A673 (cell line): ENCODE measurements at regions not wholly inside any gene's neighbourhood (a gene's known extent, or its start where the extent isn't known, plus 50 kb on each side); places are given as distances from the start of the nearest gene placed in this dataset.
"Not testable (repeated sequence)": the region's sequence is repeated elsewhere in the genome, so short reads cannot be mapped to it uniquely, and the experiment has no call there.

Experiments used
- BruUV-seq: library from RNA; stranded (reverse); fragments of 400-500 nt; replicated peaks from 2 replicates; lab custom pipeline; 2021; lab: Mats Ljungman, UMichigan
- CTCF ChIA-PET: fragments of 300-600 bp; sonication (Branson Sonifier 250); formaldehyde crosslinking; loops from one replicate; lab custom pipeline; 2022; ENCODE audit warnings: antibody characterized with exemption; lab: Charles Lee
- POLR2A ChIA-PET: fragments of 300-600 bp; sonication (Branson Sonifier 250); formaldehyde crosslinking; loops from one replicate; lab custom pipeline; 2022; ENCODE audit warnings: antibody characterized with exemption; ENCODE audit not compliant: low non-redundant PET; lab: Charles Lee
- DNase-seq: peaks from one replicate; pipeline ENCODE4 v3.0.0-alpha.2; 2015; ENCODE audit warnings: low spot score
- H3K27ac ChIP-seq: fragments of 200-600 bp; sonication (generic); 2 replicates; pipeline ENCODE4 v1.5.1; 2016; ENCODE audit warnings: mixed run types, low read depth, mild to moderate bottlenecking, mixed read lengths, antibody characterized with exemption, low read length; ENCODE audit not compliant: poor library complexity, severe bottlenecking
- H3K27me3 ChIP-seq: fragments of 200-600 bp; sonication (generic); replicated peaks from 2 replicates; pipeline ENCODE4 v1.6.1; 2017; ENCODE audit warnings: mixed run types, low read depth, mild to moderate bottlenecking, mixed read lengths, antibody characterized with exemption, low read length; ENCODE audit not compliant: insufficient read depth, poor library complexity
- H3K36me3 ChIP-seq: fragments of 200-600 bp; sonication (generic); 2 replicates; pipeline ENCODE4 v1.6.1; 2016; ENCODE audit warnings: mixed run types, mild to moderate bottlenecking, mixed read lengths, antibody characterized with exemption, low read length; ENCODE audit not compliant: insufficient read depth, poor library complexity, severe bottlenecking
- H3K4me1 ChIP-seq: fragments of 200-600 bp; sonication (generic); 2 replicates; pipeline ENCODE4 v1.6.1; 2017; ENCODE audit warnings: mixed run types, mild to moderate bottlenecking, mixed read lengths, antibody characterized with exemption, low read length; ENCODE audit not compliant: insufficient read depth, poor library complexity, severe bottlenecking
- H3K4me3 ChIP-seq: fragments of 200-600 bp; sonication (generic); 2 replicates; pipeline ENCODE4 v1.5.1; 2016; ENCODE audit warnings: low read depth, mixed run types, mild to moderate bottlenecking, mixed read lengths, low read length; ENCODE audit not compliant: poor library complexity, severe bottlenecking
- H3K9me3 ChIP-seq: fragments of 200-600 bp; sonication (generic); 2 replicates; pipeline ENCODE4 v1.6.1; 2016; ENCODE audit warnings: mixed run types, low read depth, mild to moderate bottlenecking, mixed read lengths, antibody characterized with exemption, low read length; ENCODE audit not compliant: poor library complexity, severe bottlenecking
- EZH2 ChIP-seq: fragments of 200-600 bp; sonication (generic); IDR thresholded peaks from 2 replicates; pipeline ENCODE4 v1.6.1; 2017; ENCODE audit warnings: borderline replicate concordance, low read depth, mild to moderate bottlenecking, mixed read lengths, antibody characterized with exemption, low read length; ENCODE audit not compliant: poor library complexity, severe bottlenecking
- intact Hi-C: fragments of 100-400 bp; cut with micrococcal nuclease; formaldehyde crosslinking; loops from one replicate; pipeline ENCODE4 v1.10.0; 2022; ENCODE audit not compliant: unreplicated experiment
- TF ChIP-seq, protein P1 (sequence below): fragments of 300-800, 200-600 bp; sonication (generic); conservative IDR thresholded peaks from 2 replicates; pipeline ENCODE4 v1.5.1; 2017; ENCODE audit warnings: low read depth, mild to moderate bottlenecking, antibody characterized with exemption, low read length, moderate library complexity, mixed read lengths

GRCh38 chr4:137890812-137891211, 351.3 kb downstream of the SLC7A11 start:
- CTCF ChIA-PET, result no interaction called here
- no peaks in the 10 kb centered on the region for H3K9me3 ChIP-seq

GRCh38 chr4:137881641-137882040, 349.3 kb upstream of the PCDH18 start:
- Histone ChIP-seq H3K9me3 (no peaks in the 10 kb centered on the region), H3K4me1 (no peaks in the 10 kb centered on the region), H3K36me3 (no peaks in the 10 kb centered on the region), H3K27ac (no peak overlapping the region), H3K27me3 (no peaks in the 10 kb centered on the region), H3K4me3 (no peak overlapping the region)
- intact Hi-C loops, result no loop called here
- no peak for DNase-seq
- CTCF ChIA-PET, result no interaction called here
- POLR2A ChIA-PET, result no interaction called here
- BruUV-seq, result no TSS peak
- TF ChIP-seq EZH2, result no peak
- TF ChIP-seq, protein P1, sequence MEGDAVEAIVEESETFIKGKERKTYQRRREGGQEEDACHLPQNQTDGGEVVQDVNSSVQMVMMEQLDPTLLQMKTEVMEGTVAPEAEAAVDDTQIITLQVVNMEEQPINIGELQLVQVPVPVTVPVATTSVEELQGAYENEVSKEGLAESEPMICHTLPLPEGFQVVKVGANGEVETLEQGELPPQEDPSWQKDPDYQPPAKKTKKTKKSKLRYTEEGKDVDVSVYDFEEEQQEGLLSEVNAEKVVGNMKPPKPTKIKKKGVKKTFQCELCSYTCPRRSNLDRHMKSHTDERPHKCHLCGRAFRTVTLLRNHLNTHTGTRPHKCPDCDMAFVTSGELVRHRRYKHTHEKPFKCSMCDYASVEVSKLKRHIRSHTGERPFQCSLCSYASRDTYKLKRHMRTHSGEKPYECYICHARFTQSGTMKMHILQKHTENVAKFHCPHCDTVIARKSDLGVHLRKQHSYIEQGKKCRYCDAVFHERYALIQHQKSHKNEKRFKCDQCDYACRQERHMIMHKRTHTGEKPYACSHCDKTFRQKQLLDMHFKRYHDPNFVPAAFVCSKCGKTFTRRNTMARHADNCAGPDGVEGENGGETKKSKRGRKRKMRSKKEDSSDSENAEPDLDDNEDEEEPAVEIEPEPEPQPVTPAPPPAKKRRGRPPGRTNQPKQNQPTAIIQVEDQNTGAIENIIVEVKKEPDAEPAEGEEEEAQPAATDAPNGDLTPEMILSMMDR, result no peak

More at GRCh38 chr4:137890812-137891211, 351.3 kb downstream of the SLC7A11 start:
- no peak overlapping the region for H3K4me3 ChIP-seq
- TF ChIP-seq, protein P1, result no peak
- TF ChIP-seq EZH2, result no peak
- DNase-seq, result no peak
- no peaks in the 10 kb centered on the region for H3K4me1 ChIP-seq
- intact Hi-C loops, result no loop called here
- no peak overlapping the region for H3K27ac ChIP-seq
- POLR2A ChIA-PET, result no interaction called here
- H3K36me3 ChIP-seq, result no peaks in the 10 kb centered on the region
- BruUV-seq, result no TSS peak
- H3K27me3 ChIP-seq, result no peaks in the 10 kb centered on the region

GRCh38 chr4:137868067-137868466, 335.8 kb upstream of the PCDH18 start:
- H3K27me3 ChIP-seq, H3K4me3 ChIP-seq, intact Hi-C loops, H3K27ac ChIP-seq, DNase-seq, H3K36me3 ChIP-seq, POLR2A ChIA-PET, CTCF ChIA-PET, H3K9me3 ChIP-seq, BruUV-seq, H3K4me1 ChIP-seq: not testable (repeated sequence)

GRCh38 chr4:137866671-137867070, 334.4 kb upstream of the PCDH18 start:
- no peaks in the 10 kb centered on the region for H3K9me3 ChIP-seq
- CTCF ChIA-PET, result no interaction called here
- no peaks in the 10 kb centered on the region for H3K36me3 ChIP-seq
- BruUV-seq, result no TSS peak
- no peak for TF ChIP-seq EZH2
- TF ChIP-seq, protein P1, result no peak
- H3K27ac ChIP-seq, result no peak overlapping the region
- H3K4me1 ChIP-seq, result no peaks in the 10 kb centered on the region
- no peak overlapping the region for H3K4me3 ChIP-seq
- no peak for DNase-seq
- POLR2A ChIA-PET, result no interaction called here
- H3K27me3 ChIP-seq, result no peaks in the 10 kb centered on the region
- intact Hi-C loops, result no loop called here
